Activated CD8-positive, alpha-beta memory T cell treated with anti-CD3 and anti-CD28 coated beads for 4 hours (primary cell): ENCODE measurements at regions not wholly inside any gene's neighbourhood (a gene's known extent, or its start where the extent isn't known, plus 50 kb on each side); places are given as distances from the start of the nearest gene placed in this dataset.
A peak's percentile ranks its signal among the peaks of the same experiment; 100 is the strongest.

ENCODE experiments used
- DNase-seq, 2 donors: peaks; one replicate each; pipeline ENCODE4 v3.0.0-alpha.2; 2020; ENCODE audit warnings: low read depth in 2 of 2

DNA sequence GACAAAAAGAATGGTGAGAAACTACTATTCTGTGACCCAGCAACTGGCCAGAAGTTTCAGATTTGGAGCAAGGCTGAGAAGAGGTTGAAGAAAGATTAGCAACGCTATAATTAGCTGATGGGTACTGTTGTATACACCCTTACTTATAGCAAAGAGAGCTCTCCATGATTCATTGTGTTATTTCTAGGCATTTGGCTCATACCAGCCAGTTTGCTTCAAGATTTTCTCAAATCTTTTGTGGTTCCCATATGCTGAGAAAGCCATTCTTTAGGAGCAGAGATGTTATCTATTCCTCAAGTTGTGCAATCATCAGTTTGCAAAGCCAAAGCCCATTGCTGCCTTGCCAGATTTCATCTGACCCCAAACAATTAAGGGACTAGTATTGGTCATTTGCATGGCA lies 179.4 kb downstream of the ETS1 start:
- no peak for DNase-seq

DNA sequence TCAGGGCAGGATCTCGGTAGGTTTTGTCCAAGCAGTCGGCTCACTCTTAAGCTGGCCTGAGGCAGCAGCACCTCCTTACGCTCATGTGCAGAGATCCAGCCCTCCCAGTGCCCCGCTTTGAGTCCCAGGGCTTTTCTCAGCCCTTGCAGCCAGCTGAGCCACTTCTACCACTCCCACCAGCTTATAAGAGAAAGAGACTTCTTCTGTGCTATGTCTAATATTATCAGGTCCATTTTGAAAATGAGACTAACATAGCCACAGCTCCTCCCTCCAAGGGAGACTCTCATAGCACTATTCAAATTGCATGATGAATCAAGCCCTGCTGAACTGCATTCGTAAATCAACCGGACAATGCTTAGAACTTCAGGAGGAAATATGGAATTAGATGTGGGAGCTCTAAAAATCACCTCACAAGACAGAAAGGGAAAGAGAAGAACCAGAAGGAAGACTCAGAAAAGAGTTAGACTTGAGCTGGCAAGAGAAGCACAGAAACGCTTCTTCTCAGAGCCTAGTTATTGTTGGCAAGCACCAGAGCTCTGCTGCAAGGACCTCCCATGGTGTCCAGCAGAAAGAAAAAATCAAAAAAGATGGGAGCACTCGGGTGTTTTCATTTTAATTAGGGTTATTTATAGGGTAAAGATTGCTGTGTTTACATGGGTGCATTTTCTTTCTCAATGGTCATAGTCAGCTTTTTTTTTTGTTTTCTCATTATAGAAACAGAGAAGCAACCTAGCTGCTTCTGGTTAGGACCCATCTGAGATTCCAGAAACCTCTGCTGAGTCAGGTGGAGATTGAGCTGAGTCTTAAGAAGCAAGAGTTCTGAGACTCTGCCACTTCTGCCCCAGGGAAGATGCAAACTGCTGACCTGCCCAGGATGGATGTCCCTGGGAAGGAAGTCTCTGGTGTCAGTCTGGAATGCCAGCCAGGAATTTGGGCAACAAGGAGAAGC lies 181.4 kb downstream of the ETS1 start:
- DNase-seq = no peak

DNA sequence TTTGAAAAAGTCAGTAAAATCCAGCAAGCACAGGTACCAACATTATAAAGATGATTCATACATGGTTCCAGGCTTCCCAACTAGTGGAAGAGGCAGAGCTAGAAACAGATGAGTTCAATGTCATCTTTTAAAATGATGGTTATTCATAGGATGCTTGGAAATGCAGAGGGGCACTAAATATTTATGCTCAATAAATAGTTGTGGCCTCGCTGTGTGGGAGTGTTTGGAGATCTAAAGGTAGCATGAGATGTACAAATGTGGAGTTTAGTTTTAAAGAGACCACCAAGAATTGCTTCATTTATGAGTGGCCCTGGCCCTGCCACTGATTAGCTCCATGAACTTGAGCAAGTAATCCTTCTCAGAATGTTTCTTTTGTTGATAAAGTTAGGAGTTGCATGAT lies 182.2 kb downstream of the ETS1 start:
- no peak for DNase-seq

DNA sequence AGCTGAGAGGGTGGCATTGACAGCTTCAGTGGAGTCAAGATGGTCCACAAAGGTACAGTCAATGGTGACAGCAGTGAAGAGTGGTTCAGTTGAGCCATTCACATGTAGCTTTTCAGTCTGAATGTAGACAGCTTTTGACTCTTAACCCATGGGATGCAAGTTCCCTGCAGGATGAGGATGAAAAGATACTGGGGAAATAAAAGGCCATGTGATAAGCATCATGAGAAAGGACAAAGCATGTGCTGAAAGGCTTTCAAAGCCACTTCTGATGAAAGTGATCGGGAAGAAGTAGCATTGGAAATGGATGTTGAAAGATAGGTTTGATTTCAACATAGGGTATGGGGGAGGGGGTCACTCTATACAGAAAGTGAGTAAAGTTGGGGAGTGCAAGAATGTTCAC lies 182.9 kb downstream of the ETS1 start:
- no peak for DNase-seq

DNA sequence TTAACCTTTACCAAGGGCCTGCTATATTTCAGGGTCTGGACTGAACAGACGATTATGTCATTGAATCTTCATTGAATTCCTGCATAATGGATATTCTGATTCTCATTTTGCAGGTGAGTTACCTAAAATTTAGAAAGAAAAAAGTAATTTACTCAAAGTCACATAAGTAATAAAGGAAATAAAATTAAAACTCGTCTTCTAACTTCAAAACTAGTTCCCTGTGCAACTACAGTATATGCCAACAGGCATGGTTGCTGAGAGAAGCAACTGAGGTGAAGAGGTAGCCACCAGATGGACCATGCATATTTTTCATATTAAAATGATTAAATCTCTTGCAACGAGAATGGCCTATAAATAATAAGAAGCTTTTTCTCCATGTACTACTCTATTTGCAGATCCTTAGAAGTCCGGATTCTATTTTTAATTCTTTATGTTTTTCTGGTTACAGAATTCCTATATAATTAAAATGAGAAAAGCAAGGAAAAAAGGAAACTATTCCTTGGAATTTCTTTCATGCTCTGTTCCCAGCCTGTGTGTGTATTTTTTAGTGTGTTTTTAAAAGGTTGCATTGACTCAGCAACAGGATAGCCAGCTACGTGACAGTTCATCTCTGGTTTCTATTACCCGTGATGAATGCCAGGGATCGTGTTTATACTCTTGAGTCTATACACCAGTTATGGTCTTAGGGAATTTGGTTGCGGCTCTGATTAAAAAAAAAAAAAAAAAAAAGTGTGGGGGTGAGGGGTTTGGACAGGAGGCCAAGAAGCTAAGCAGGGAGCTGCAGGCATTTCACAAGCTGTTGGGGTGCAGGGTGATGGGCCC lies 186.8 kb downstream of the ETS1 start:
- no peak for DNase-seq

DNA sequence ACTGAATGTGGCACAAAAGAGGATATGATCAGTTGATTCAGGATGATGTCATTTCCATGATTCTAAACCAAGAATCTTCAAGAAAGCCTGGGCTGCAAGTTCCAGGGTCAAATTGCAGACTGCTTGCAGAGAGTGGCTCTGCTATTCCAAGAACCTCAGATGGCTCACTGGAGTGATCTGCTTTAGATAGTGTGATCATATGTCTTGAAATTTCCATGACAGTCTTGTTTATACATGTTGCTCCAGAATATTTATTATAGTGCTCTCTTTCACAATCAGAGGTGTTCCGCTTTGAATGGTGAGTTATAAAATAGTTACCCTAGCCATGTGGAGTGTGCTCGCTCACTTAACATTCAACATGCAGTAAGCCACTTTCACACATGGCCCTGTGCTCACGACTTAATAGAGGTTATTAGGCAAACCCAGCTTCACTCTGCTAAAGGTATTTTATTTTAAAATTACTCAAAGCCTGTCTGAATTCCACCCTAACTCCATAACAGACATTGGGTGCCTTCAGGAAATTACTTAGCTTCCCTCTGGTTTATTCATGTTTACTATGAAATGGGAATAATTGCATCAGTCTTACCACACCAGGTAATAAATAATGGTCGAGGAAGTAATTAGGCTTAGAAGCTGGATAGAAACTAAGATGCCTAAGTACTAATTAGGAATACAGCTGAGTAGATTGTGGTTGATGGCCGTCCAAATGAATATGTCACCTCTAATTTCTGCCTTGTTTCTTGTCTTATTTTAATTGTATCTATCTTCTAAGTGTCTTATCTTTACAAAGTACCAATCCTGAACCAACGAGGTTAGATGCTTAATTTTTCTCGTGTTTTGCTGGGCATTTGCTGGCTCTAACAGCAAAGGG lies 187.9 kb downstream of the ETS1 start:
- no peak for DNase-seq

DNA sequence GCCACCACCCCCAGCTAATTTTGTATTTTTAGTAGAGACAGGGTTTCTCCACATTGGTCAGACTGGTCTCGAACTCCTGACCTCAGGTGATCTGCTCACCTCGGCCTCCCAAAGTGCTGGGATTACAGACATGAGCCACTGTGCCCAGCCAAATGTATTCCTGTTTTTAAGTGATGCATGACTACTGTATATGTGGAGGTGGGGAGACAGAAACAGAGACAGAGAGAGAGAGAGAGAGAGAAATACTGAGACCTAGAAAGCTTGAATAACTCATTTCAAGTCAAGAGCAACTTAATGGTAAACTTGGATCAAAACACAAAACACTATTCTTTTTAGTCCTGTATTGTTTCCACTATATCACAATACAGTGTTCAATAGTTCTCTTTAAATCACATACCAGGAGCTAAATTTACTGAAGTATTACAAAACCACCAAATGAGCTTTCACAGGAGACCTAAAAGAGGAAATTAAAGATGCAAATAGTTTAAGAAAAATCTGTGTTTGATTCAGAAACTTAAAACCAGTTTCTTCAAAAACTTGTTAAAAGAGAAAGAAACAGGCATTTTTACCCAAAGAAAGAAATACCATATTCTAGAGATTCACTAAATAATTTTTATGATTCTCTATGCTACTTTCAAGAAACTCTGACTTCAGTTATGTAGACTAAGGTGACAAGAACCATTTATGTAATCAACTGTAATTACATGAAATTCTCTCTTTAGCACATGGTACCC lies 188.7 kb downstream of the ETS1 start:
- DNase-seq = no peak

DNA sequence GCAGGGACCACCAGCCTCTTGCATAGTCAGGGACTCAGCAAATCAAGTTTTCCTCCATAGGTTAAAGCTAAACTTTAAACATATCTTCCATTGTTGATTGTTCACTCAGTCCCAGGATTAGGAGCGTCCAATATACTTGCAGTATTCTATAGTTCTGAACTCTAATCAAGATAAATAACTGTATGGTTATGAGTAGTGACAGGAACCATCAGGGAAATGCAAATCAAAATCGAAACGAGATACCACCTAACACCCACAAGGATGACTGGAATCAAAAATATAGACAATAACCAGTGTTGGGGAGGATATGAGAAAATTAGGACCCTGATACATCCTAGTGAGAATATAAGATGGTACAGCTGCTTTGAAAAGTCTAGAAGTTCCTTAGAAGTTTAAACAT lies 190.0 kb downstream of the ETS1 start:
- DNase-seq = no peak

DNA sequence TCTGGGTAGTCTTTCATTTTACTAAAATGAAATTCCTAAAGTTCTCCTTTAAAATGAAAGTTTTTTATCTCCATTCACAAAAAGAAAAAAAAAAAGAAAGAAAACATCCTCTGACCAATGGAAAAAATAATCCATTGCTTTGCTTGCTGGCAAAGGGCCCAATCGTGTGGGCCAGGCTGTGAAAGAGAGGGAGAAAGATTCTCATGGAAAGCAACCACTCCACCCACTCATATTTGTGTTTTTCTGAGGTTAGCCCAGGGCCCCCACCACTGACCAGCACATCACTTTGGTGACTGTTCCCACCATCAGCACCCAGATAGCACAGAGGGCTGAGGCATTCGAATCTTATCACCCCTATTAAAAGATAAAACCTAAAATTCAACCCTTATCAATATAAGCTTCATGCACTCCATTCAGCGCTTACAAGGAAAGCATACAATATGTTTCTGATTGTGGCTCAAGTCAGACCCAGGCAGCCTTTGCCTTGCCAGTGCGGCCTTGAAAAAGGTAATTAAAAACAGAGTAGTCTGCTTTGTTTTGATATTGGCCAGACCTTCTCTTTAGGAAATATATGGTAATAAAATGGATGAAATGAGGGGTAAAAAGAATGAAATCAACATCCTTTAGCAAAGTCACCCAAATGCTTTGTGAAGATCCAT lies 192.8 kb downstream of the ETS1 start:
- no peak for DNase-seq

DNA sequence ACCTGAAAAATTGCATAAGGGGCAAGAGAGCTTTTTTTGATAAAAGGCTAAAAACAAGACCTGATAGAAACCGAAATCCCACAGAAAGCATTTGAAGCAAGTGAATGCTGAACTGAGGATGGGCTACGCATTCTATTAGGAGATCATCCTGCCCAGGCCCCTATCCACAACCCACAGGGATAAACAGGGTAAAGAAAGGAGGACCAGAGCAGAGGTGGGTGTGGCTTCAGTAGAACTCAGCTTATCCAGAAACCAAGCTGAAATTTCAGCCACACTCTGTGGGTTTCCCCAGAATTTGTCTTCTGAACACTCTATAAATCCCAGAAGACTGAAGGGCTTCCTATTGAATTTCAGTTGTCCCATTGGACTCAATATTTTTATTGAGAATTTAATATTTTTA lies 195.1 kb downstream of the ETS1 start:
- no peak for DNase-seq

DNA sequence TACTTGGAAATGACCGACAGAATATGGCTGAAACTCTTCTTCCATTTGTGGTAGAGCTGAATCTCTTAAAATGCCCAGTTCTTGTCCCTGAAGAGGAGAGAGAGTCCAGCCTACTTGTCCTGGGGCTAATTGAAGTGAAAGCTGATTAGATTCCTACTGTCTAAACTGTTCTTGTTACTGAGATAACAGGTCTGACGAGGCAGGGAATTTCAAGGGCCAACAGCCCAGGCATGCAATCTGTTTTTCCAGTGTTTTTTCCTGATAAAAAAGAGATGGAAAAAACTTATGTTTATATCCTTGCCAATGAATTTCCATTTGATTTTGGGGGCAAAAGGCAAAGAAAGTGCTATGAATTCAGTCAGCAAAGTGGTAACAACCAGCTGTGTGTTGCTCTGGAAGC lies 195.5 kb downstream of the ETS1 start:
- no peak for DNase-seq

DNA sequence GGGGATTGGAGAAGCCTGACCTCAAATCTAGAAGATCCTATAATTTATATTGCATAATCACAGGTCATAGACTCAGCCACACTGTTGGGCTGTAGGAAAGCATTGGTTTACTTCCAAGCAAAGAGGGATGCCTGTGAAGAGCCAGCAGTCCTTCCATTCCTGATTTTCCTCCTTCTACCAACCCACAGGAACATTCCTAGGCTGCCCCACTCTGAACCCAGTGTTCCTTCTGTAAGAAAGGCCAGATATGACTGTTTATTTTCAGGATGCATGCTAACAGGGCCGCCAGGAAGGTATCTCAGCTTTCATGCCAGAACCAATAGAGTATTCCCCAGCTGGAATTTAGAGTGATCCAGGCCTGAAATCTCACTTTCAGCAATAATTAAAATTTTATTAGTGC lies 197.1 kb downstream of the ETS1 start:
- DNase-seq = no peak

DNA sequence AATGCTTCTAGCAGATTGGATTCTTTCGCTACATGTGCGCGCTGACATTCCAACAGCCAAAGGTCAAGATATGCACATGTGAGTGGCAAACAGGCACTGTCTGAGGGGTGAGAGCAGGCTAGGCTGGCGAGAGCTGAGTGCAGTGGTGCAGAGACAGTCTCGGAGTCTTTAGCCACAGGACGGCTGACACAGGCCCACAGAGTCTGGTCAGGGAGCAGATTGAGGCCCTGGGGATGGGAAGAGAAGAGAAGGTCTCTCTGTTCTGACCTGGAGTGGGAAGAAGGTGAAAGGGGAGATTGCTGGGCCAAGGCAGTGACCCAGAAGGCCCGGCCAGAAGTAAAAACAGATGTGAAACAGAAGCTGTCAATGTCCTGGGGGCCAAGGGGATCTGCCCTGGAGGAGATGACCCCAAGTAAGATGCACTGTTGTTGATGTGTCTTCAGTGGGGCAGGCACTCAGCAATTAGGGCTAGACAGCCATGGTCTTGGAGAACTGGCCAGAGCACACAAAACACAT lies 197.8 kb downstream of the ETS1 start:
- DNase-seq = no peak

DNA sequence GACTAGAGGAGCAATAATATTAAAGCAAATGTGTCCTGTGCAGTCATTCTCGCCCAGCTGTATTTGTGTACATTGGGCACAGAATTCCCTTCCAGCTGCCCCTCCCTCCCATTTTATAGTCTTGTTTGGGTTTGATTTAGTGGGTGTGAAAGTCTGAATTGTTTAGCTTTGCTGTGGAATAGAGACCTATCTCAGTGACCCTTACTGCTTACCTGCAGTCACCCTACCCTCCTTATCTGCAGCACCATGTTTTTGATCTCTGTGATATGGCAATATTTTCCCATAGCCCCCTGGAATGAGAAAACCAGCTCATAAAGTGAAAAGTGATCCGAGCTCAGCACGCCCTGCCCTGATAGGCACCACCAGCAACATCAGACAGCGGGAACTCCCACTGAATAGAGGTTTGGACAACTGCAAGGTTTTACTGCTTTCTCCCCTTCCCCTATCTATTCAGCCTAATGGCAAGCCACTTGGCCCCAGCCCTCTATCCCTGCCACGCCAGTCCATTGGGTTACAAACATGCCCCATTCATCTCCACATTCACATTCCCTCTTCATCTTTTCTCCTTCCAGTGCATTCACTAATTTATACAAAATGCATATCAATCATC lies 199.0 kb downstream of the ETS1 start:
- DNase-seq = no peak

DNA sequence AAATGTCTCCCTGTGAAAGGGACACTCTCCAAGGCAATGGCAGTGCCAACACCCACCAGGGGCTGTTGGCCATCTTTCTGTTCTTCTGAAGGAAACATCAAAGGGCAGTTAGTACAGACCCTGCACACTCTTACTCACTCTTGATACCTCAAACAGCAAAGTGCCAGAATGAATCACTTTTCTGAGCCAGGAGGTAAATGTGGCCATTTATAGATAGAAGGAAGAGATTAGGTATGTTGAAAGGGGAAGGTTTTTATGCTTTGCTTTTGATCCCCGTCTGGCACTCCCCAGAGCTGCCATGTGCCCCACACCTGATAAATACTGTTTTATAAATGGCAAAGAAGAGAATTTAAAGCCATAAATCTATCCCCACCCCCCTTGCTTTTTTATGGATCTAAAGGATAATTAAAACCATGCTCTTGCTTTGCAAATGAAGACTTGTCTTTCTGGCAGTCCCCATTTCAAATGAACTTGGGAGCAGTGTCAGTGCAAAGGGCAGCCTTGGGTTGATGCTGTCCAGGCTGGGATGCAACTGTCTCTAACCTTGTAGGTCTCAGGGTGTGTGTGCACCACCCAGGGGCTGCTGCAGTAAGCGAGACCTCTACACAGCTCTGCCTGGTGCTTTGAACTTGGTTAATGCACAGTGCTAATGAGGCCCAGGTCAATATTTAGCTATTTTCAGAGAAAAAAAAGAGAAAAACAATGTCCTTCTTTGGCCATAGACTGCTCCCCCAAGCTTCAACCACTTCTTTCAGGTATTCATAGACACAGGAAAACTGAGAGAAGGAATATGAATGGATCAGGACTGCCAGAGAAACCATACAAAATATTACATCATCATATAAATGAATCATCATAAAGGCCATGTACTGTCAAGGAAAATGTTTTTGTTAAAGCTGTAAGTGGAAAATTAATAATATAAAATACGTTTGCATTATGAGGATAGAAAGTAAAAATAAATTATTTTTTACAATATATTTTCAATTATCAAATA lies 207.5 kb downstream of the ETS1 start:
- peak in 1 of 2 donors; percentile 15 for DNase-seq

DNA sequence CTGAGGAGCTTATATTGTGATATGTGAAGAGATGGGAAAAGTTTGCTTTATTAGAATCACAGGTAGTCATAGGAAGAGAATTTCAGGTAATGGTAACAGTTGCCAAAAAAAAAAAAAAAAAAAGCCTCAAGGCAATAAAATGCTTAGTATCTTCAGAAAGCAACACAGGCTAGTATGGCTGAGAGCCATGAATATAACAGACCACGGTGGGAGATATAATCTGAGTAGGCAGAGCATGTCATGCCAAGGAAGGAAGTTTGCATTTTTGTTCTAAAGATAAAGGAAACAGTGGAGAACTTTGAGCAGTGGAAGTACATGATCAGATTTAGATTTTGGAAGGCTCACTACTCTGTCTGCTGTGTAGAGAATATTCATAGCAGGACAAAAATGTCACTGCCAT lies 211.4 kb downstream of the ETS1 start:
- no peak for DNase-seq

DNA sequence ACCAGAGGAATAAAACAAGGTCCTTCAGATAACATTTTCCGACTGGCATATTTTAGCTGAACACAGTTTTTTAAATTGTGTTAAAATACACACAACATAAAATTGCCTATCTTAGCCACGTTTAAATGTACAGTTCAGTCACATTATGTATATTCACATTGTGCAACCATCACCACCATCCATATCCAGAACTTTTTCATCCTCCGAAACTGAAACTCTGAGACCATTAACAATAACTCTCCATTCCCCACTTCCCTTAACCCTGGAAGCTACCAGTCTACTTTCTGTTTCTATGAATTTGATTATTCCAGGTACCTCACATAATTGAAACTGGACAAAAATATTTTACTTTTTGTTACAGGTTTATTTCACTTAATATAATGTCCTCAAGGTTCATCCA lies 213.3 kb downstream of the ETS1 start:
- DNase-seq = no peak

DNA sequence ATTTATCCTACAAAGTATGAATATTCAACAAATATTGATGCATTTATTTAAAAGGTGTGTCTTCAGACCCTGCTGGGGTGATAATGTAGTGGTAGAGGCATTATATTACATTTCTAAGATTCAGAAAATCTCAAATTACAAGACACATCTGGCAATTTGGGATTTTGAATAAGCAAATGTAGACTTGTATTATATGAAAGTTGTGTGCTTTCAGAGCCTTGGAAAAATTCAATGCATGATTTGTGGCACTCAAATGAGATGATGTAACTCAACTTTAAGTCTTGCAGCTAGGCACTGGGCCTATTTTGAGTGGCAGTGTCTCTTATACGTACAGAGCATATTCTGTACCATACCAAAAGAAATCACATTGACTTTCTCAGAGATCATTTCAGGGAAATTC lies 214.4 kb downstream of the ETS1 start:
- DNase-seq = no peak

DNA sequence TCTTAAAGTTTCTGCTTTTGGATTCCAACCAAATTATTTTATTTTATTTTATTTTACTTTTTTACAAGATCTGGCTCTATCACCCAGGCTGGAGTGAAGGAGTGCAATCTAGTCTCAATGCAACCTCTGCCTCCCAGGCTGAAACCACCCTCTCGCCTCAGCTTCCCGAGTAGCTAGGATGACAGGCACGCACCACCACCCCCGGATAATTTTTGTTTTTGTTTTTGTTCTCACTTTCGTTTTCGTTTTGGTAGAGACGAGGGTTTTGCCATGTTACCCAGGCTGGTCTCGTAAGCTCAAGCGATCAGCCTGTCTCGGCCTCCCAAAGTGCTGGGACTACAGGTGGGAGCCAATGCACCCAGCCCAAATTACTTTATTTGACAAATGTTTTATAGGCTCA lies 219.8 kb downstream of the ETS1 start:
- DNase-seq = no peak
